ENCODE measurements at regions not wholly inside any gene's neighbourhood (a gene's known extent, or its start where the extent isn't known, plus 50 kb on each side); places are given as distances from the start of the nearest gene placed in this dataset.

GRCh38 chr2:16760426-16760825, 94.8 kb upstream of the CYRIA start:
- Histone ChIP-seq H3K4me3 (ENCODE audit: low read depth in 2 of 2, low read length in 1 of 2) (no peak overlapping the region), H3K36me3 (replicated peaks in 1 of 2; ENCODE audit: control insufficient read depth in 1 of 2, insufficient read depth in 2 of 2, low read length in 1 of 2) (no peaks in the 10 kb centered on the region), H3K4me2 (no peak overlapping the region), H3K4me1 (ENCODE audit: control insufficient read depth in 1 of 2, insufficient read depth in 2 of 2, low read depth in 1 of 2, low read length in 1 of 2) (peaks cover 0 to 4% of the 10 kb centered on the region in 2 experiments; a peak in 1 of 4 replicates), H3K9me2 (no peaks in the 10 kb centered on the region), H3F3A (replicated peaks; ENCODE audit: insufficient read depth) (no peaks in the 10 kb centered on the region), H4K20me1 (ENCODE audit: insufficient read depth) (no peaks in the 10 kb centered on the region), H3K27ac (ENCODE audit: low read depth in 2 of 2, low read length in 1 of 2) (no peak overlapping the region), H3K9me3 (no peaks in the 10 kb centered on the region), H2AFZ (ENCODE audit: low read depth) (no peak overlapping the region), H3K79me2 (ENCODE audit: insufficient read depth) (no peaks in the 10 kb centered on the region), H3K9ac (no peak overlapping the region), H3K27me3 (ENCODE audit: insufficient read depth) (no peaks in the 10 kb centered on the region)
- 29% methylated on average over 3 of the region's 3 CpGs for WGBS (ENCODE audit: low lambda C conversion rate)
- no peak for TF ChIP-seq GATA2 (CRISPR knock-in tag; IDR thresholded peaks at IDR 0.05)
- no peak for TF ChIP-seq FOSL2 (IDR thresholded peaks at IDR 0.05; ENCODE audit: borderline replicate concordance, low read depth)
- no peak for TF ChIP-seq CTCF (IDR thresholded peaks at IDR 0.05)
- TF ChIP-seq CHD2 (IDR thresholded peaks at IDR 0.05; ENCODE audit: low read length, partially characterized antibody), result no peak
- TF ChIP-seq ZBTB33 (IDR thresholded peaks at IDR 0.05; ENCODE audit: borderline replicate concordance, low read depth), result no peak
- TF ChIP-seq RFX5 (IDR thresholded peaks at IDR 0.05; ENCODE audit: low read length), result no peak
- no peak for TF ChIP-seq EP300 (IDR thresholded peaks at IDR 0.05; ENCODE audit: borderline replicate concordance in 1 of 2, low read depth in 1 of 2, low read length in 1 of 2)
- TF ChIP-seq TEAD4 (IDR thresholded peaks at IDR 0.05; ENCODE audit: borderline replicate concordance, insufficient read depth), result no peak
- TF ChIP-seq MEF2A (IDR thresholded peaks at IDR 0.05; ENCODE audit: borderline replicate concordance, low read depth), result no peak
- TF ChIP-seq MAX (IDR thresholded peaks at IDR 0.05; ENCODE audit: low read depth), result no peak
- TF ChIP-seq MXI1 (IDR thresholded peaks at IDR 0.05; ENCODE audit: low read depth, low read length), result no peak
- no peak for DNase-seq
- CTCF ChIA-PET, result interaction anchor here (1.2 to 11.4 kb wide), 5 partner anchors 10 to 152 kb away, joined by 3 to 341 read pairs (median 20); no protein-coding TSS in a partner anchor
- POLR2A ChIA-PET, result no interaction called here
